Lower lobe of right lung (tissue), 2 donors: ENCODE measurements at regions not wholly inside any gene's neighbourhood (a gene's known extent, or its start where the extent isn't known, plus 50 kb on each side); places are given as distances from the start of the nearest gene placed in this dataset.
A peak's percentile ranks its signal among the peaks of the same experiment; 100 is the strongest.

Experiments used
- ATAC-seq, 2 donors: fragments of 200-7000 bp; cut with Tn5 transposase; one replicate each; pipeline ENCODE4 v1.9.1; 2020 to 2022; ENCODE audit warnings: mild to moderate bottlenecking in 2 of 2, moderate library complexity in 2 of 2
- DNase-seq: peaks from one replicate; pipeline ENCODE4 v3.0.0-alpha.2; 2020
- H3K27ac ChIP-seq: fragments of 200-600 bp; one replicate; pipeline ENCODE4 v1.8.0; 2022
- H3K27me3 ChIP-seq: fragments of 200-600 bp; one replicate; pipeline ENCODE4 v1.8.0; 2022; ENCODE audit warnings: low read depth
- H3K36me3 ChIP-seq: fragments of 200-600 bp; one replicate; pipeline ENCODE4 v1.8.0; 2022; ENCODE audit warnings: mild to moderate bottlenecking
- H3K4me1 ChIP-seq: fragments of 200-600 bp; one replicate; pipeline ENCODE4 v1.8.0; 2022
- H3K4me3 ChIP-seq: fragments of 200-600 bp; one replicate; pipeline ENCODE4 v1.8.0; 2022; ENCODE audit warnings: mild to moderate bottlenecking
- H3K9me3 ChIP-seq: fragments of 200-600 bp; one replicate; pipeline ENCODE4 v1.8.0; 2022
- CTCF ChIP-seq: fragments of 200-600 bp; IDR thresholded peaks from one replicate; pipeline ENCODE4 v1.8.0; 2022; ENCODE audit warnings: antibody characterized with exemption, mild to moderate bottlenecking
- intact Hi-C: fragments of 100-400 bp; cut with DNase I; formaldehyde crosslinking; loops from one replicate; pipeline ENCODE4 v1.11.0; 2022
- donor health status: DM: no; HTN: yes; CAD: no; lungs with severe emphysema.

- DNase-seq (no peak), ATAC-seq (no peak)
- no peaks in the 10 kb centered on the region for H3K36me3 ChIP-seq
- intact Hi-C loops = no loop called here
- H3K27me3 ChIP-seq = no peaks in the 10 kb centered on the region
- TF ChIP-seq CTCF = no peak
- no peak overlapping the region for H3K4me3 ChIP-seq
- no peak overlapping the region for H3K27ac ChIP-seq
- no peaks in the 10 kb centered on the region for H3K9me3 ChIP-seq
- peaks cover 6% of the 10 kb centered on the region for H3K4me1 ChIP-seq
These were observed 494.7 kb downstream of the BUD13 start for GRCh38 chr11:116278076-116278475.

DNA sequence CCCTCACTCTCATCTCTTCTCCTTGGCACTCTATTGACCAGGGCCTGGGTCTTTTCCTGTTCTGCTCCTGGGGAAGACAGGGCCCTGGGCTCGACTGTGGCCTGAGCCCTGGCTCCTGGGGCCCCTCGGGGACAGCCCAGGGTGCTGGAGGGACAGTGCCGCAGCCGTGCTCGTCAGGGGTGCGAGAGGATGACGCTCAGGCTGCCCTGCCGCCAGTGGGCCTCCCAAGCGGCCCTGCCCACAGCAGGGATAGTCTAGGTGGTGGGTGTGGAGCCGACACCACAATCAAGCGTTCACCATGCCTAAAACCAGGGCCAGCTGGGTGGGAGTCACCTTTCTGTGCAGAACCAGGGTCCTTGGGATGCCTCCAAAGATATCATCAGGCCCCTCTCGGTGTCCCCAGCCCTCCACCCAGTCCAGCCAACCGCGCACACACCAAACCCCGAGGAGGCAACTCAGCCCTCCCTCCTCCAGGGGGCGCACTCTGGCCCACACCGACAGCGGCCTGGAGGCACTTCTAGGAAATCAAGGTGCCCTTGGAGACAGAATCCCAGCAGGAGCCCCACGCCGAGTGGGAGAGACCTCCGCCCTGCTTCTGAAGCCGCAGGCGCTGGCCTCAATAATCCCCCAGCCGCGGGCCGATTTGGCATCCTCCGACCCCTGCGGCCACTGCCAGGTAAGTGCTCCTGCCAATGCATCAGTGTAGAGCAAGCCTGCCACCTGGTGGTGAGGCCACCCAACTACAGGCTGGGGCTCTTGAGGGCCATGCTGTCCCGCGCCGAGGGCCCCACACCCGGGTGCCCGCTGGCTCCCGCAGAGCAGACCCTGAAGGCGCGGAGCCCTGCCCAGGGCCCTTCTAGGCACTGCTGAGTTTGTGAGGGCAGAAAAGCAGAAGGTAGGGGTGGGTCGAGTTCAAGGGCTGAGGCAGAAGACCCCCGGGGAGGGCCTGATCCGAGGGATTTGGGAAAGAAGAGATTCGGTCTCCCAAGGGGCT lies 496.4 kb downstream of the BUD13 start:
- ATAC-seq = peak; percentile 92 to 94
- Histone ChIP-seq H3K4me3 (peak overlapping the region; percentile 43), H3K36me3 (no peaks in the 10 kb centered on the region), H3K9me3 (no peaks in the 10 kb centered on the region), H3K27me3 (no peaks in the 10 kb centered on the region), H3K27ac (no peak overlapping the region), H3K4me1 (peaks cover 6% of the 10 kb centered on the region)
- intact Hi-C loops = no loop called here
- peak; percentile 97 for TF ChIP-seq CTCF
- DNase-seq = peak; percentile 86

GRCh38 chr11:116275635-116276034 lies 497.2 kb downstream of the BUD13 start:
- intact Hi-C loops = no loop called here
- ATAC-seq = peak in 1 of 2 donors; percentile 35
- Histone ChIP-seq H3K27me3 (no peaks in the 10 kb centered on the region), H3K27ac (no peak overlapping the region), H3K4me1 (peaks cover 6% of the 10 kb centered on the region), H3K4me3 (no peak overlapping the region), H3K36me3 (no peaks in the 10 kb centered on the region), H3K9me3 (no peaks in the 10 kb centered on the region)
- no peak for DNase-seq
- no peak for TF ChIP-seq CTCF

GRCh38 chr11:116274521-116274920 lies 498.3 kb downstream of the BUD13 start:
- ATAC-seq (no peak), DNase-seq (no peak)
- Histone ChIP-seq H3K27ac (no peak overlapping the region), H3K9me3 (no peaks in the 10 kb centered on the region), H3K4me1 (peaks cover 6% of the 10 kb centered on the region), H3K36me3 (no peaks in the 10 kb centered on the region), H3K4me3 (no peak overlapping the region), H3K27me3 (no peaks in the 10 kb centered on the region)
- TF ChIP-seq CTCF = no peak
- intact Hi-C loops = no loop called here

- ATAC-seq (no peak), DNase-seq (no peak)
- H3K4me1 ChIP-seq = peaks cover 6% of the 10 kb centered on the region
- no peak overlapping the region for H3K4me3 ChIP-seq
- no peak overlapping the region for H3K27ac ChIP-seq
- no peaks in the 10 kb centered on the region for H3K36me3 ChIP-seq
- H3K27me3 ChIP-seq = no peaks in the 10 kb centered on the region
- intact Hi-C loops = no loop called here
- no peak for TF ChIP-seq CTCF
- no peaks in the 10 kb centered on the region for H3K9me3 ChIP-seq
These were observed 500.5 kb downstream of the BUD13 start for GRCh38 chr11:116272181-116272789.
